HL-60 (cell line): ENCODE measurements at regions not wholly inside any gene's neighbourhood (a gene's known extent, or its start where the extent isn't known, plus 50 kb on each side); places are given as distances from the start of the nearest gene placed in this dataset.

Source experiments
- DNase-seq, 2 experiments: peaks; one replicate each; pipeline ENCODE4 v3.0.0-alpha.2; 2010 to 2020; ENCODE audit warnings: low read depth in 1 of 2, low spot score in 1 of 2
- H3K27ac ChIP-seq: fragments of 250-450 bp; sonication (Bioruptor Pico); replicated peaks from 2 replicates; pipeline ENCODE4 v1.5.1; 2020; ENCODE audit warnings: mild to moderate bottlenecking, moderate library complexity
- H3K27me3 ChIP-seq: fragments of 250-450 bp; sonication (Bioruptor Pico); 2 replicates; pipeline ENCODE4 v1.5.1; 2021; ENCODE audit warnings: mild to moderate bottlenecking, moderate library complexity; ENCODE audit not compliant: insufficient read depth, poor library complexity, severe bottlenecking
- H3K4me3 ChIP-seq: replicated peaks from 2 replicates; pipeline ENCODE4 v1.5.1; 2011; ENCODE audit warnings: mild to moderate bottlenecking, control low read depth, low read length; ENCODE audit not compliant: insufficient read depth
- CTCF ChIP-seq: IDR thresholded peaks from one replicate; pipeline ENCODE4 v1.5.1; 2011; ENCODE audit warnings: low read length, control low read depth, inconsistent platforms; ENCODE audit not compliant: insufficient read depth
- GABPA ChIP-seq: IDR thresholded peaks from 2 replicates; pipeline ENCODE4 v1.6.1; 2012; ENCODE audit warnings: low read depth
- POLR2AphosphoS5 ChIP-seq: IDR thresholded peaks from 2 replicates; pipeline ENCODE4 v1.6.1; 2012; ENCODE audit warnings: low read depth
- REST ChIP-seq: IDR thresholded peaks from 2 replicates; pipeline ENCODE4 v1.6.1; 2012; ENCODE audit warnings: low read depth; ENCODE audit not compliant: insufficient replicate concordance
- SPI1 ChIP-seq: IDR thresholded peaks from 2 replicates; pipeline ENCODE4 v1.6.1; 2012; ENCODE audit warnings: low read depth, mild to moderate bottlenecking, borderline replicate concordance

- no peak for DNase-seq
- no peak overlapping the region for H3K4me3 ChIP-seq
- no peak for TF ChIP-seq REST
- TF ChIP-seq POLR2AphosphoS5, result no peak
- TF ChIP-seq SPI1, result no peak
- no peak for TF ChIP-seq CTCF
- TF ChIP-seq GABPA, result no peak
- H3K27me3 ChIP-seq, result no peaks in the 10 kb centered on the region
- no peak overlapping the region for H3K27ac ChIP-seq
Measured at GRCh38 chr9:134991808-134992754, 74.4 kb upstream of the FCN1 start.

- TF ChIP-seq REST, result no peak
- no peak for TF ChIP-seq GABPA
- no peak overlapping the region for H3K27ac ChIP-seq
- H3K27me3 ChIP-seq, result no peaks in the 10 kb centered on the region
- H3K4me3 ChIP-seq, result no peak overlapping the region
- no peak for DNase-seq
Measured at GRCh38 chr9:134992755-134993124, 75.0 kb upstream of the FCN1 start.

- no peak overlapping the region for H3K27ac ChIP-seq
- no peaks in the 10 kb centered on the region for H3K27me3 ChIP-seq
- H3K4me3 ChIP-seq, result no peak overlapping the region
- DNase-seq, result no peak
- TF ChIP-seq POLR2AphosphoS5 (no peak), SPI1 (no peak), CTCF (no peak), REST (no peak), GABPA (no peak)
Measured at GRCh38 chr9:134993416-134993815, 75.7 kb upstream of the FCN1 start.
